ENCODE measurements at regions not wholly inside any gene's neighbourhood (a gene's known extent, or its start where the extent isn't known, plus 50 kb on each side); places are given as distances from the start of the nearest gene placed in this dataset.

GRCh38 chr10:88090568-88091214 is 227.3 kb downstream of the PTEN start (continued):
- no peak for TF ChIP-seq BMI1 (IDR thresholded peaks at IDR 0.05; ENCODE audit: borderline replicate concordance)
- peak; percentile 96 for TF ChIP-seq JUNB (IDR thresholded peaks at IDR 0.05)
- TF ChIP-seq KDM1A (IDR thresholded peaks at IDR 0.05; ENCODE audit: borderline replicate concordance), result no peak
- no peak for TF ChIP-seq RFX5 (IDR thresholded peaks at IDR 0.05; ENCODE audit: low read depth, low read length)
- TF ChIP-seq EED (IDR thresholded peaks at IDR 0.05; ENCODE audit: low read depth), result peak; percentile 66
- TF ChIP-seq SKIL (IDR thresholded peaks at IDR 0.05; ENCODE audit: low read depth, poor library complexity, severe bottlenecking), result no peak
- TF ChIP-seq MEF2B (IDR thresholded peaks at IDR 0.05; ENCODE audit: partially characterized antibody, poor library complexity, severe bottlenecking), result no peak
- 0 out of 2 replicates have a peak, but pooled peaks have one; percentile 49 for TF ChIP-seq CBX5 (IDR thresholded peaks at IDR 0.05; ENCODE audit: low read depth)
- TF ChIP-seq ATF2 (IDR thresholded peaks at IDR 0.05; ENCODE audit: low read length), result peak; percentile 78
- no peak for TF ChIP-seq CEBPZ (IDR thresholded peaks at IDR 0.05; ENCODE audit: low read depth, low read length)
- no peak for TF ChIP-seq SMC3 (IDR thresholded peaks at IDR 0.05; ENCODE audit: borderline replicate concordance, low read length)
- peak; percentile 46 for TF ChIP-seq CREM (IDR thresholded peaks at IDR 0.05; ENCODE audit: low read depth)
- TF ChIP-seq PBX3 (IDR thresholded peaks at IDR 0.05; ENCODE audit: insufficient replicate concordance, low read depth, low read length), result no peak
- TF ChIP-seq ZNF687 (IDR thresholded peaks at IDR 0.05), result no peak
- peak; percentile 16 for TF ChIP-seq SP1 (IDR thresholded peaks at IDR 0.05; ENCODE audit: low read depth, low read length)
- no peak for TF ChIP-seq ZSCAN29 (IDR thresholded peaks at IDR 0.05)
- no peak for TF ChIP-seq RAD51 (IDR thresholded peaks at IDR 0.05)
- no peak for TF ChIP-seq SMAD1 (IDR thresholded peaks at IDR 0.05; ENCODE audit: low read depth, partially characterized antibody)
- TF ChIP-seq KAT2A (conservative IDR thresholded peaks at IDR 0.05; ENCODE audit: control insufficient read depth, low read depth, low read length), result no peak

Data from GM12878 (cell line).